SK-N-SH (cell line): ENCODE measurements at regions not wholly inside any gene's neighbourhood (a gene's known extent, or its start where the extent isn't known, plus 50 kb on each side); places are given as distances from the start of the nearest gene placed in this dataset.

ENCODE experiments used
- CTCF ChIA-PET: fragments of 300-600, 350-600 bp; formaldehyde crosslinking; extraction: SDS; loops from one replicate; lab custom pipeline; 2021; lab: Yijun Ruan, JAX
- POLR2A ChIA-PET: fragments of 350-600 bp; sonication (Branson Sonifier 250); formaldehyde crosslinking; extraction: SDS; loops from one replicate; lab custom pipeline; 2020; ENCODE audit warnings: antibody characterized with exemption, inconsistent platforms; lab: Yijun Ruan, JAX
- DNase-seq: peaks from one replicate; pipeline ENCODE4 v3.0.0; 2012
- H2AFZ ChIP-seq: fragments of 200-600 bp; sonication (generic); 2 replicates; pipeline ENCODE4 v1.8.1; 2016; ENCODE audit warnings: antibody characterized with exemption, mild to moderate bottlenecking, low read depth
- H3F3A ChIP-seq: fragments of 200-600 bp; sonication (generic); replicated peaks from 2 replicates; pipeline ENCODE3; 2016; ENCODE audit warnings: antibody characterized with exemption, mild to moderate bottlenecking; ENCODE audit not compliant: insufficient read depth
- H3K27ac ChIP-seq, 2 experiments: fragments of 200-500 bp in 1 of 2; fragments of 200-600 bp in 1 of 2; sonication (Bioruptor generic) in 1 of 2; sonication (generic), shearing (Covaris generic) in 1 of 2; 2 replicates each; pipeline versions ENCODE4 v1.5.1 to v1.6.1; 2014 to 2016; ENCODE audit warnings: low read depth in 2 of 2, inconsistent platforms in 1 of 2, low read length in 1 of 2, mild to moderate bottlenecking in 1 of 2, mixed read lengths in 1 of 2
- H3K27me3 ChIP-seq: fragments of 200-600 bp; sonication (generic), shearing (Covaris generic); 2 replicates; pipeline ENCODE4 v1.6.1; 2016; ENCODE audit warnings: mixed run types; ENCODE audit not compliant: insufficient read depth
- H3K36me3 ChIP-seq, 2 experiments: fragments of 200-500 bp in 1 of 2; fragments of 200-600 bp in 1 of 2; sonication (Bioruptor generic) in 1 of 2; sonication (generic) in 1 of 2; replicated peaks in 1 of 2; 2 replicates each; pipeline versions ENCODE3 to v1.5.1; 2014 to 2016; ENCODE audit warnings: low read length in 1 of 2, mild to moderate bottlenecking in 1 of 2; ENCODE audit not compliant: insufficient read depth in 2 of 2, control insufficient read depth in 1 of 2
- H3K4me1 ChIP-seq, 2 experiments: fragments of 200-500 bp in 1 of 2; fragments of 200-600 bp in 1 of 2; sonication (Bioruptor generic) in 1 of 2; sonication (generic), shearing (Covaris generic) in 1 of 2; 2 replicates each; pipeline versions ENCODE4 v1.5.1 to v1.6.1; 2014 to 2016; ENCODE audit warnings: low read depth in 1 of 2, low read length in 1 of 2, mixed run types in 1 of 2; ENCODE audit not compliant: insufficient read depth in 2 of 2, control insufficient read depth in 1 of 2
- H3K4me2 ChIP-seq: fragments of 200-600 bp; sonication (generic), shearing (Covaris generic); 2 replicates; pipeline ENCODE4 v1.6.1; 2017; ENCODE audit warnings: mixed run types
- H3K4me3 ChIP-seq, 2 experiments: fragments of 200-500 bp in 1 of 2; fragments of 200-600 bp in 1 of 2; sonication (Bioruptor generic) in 1 of 2; sonication (generic), shearing (Covaris generic) in 1 of 2; 2 replicates each; pipeline versions ENCODE4 v1.5.1 to v1.8.1; 2014 to 2016; ENCODE audit warnings: low read depth in 2 of 2, inconsistent platforms in 1 of 2, low read length in 1 of 2, mild to moderate bottlenecking in 1 of 2, mixed read lengths in 1 of 2, moderate library complexity in 1 of 2
- H3K79me2 ChIP-seq: fragments of 200-600 bp; sonication (generic); 2 replicates; pipeline ENCODE4 v1.8.1; 2017; ENCODE audit warnings: mild to moderate bottlenecking; ENCODE audit not compliant: insufficient read depth
- H3K9ac ChIP-seq: fragments of 200-600 bp; sonication (generic); 2 replicates; pipeline ENCODE4 v1.6.1; 2017; ENCODE audit warnings: mixed run types
- H3K9me2 ChIP-seq: fragments of 200-600 bp; sonication (generic); 2 replicates; pipeline ENCODE4 v1.6.1; 2017; ENCODE audit warnings: mixed run types
- H3K9me3 ChIP-seq: fragments of 200-600 bp; sonication (generic); 2 replicates; pipeline ENCODE4 v1.6.1; 2017; ENCODE audit warnings: mixed run types, mild to moderate bottlenecking, moderate library complexity
- H4K20me1 ChIP-seq: fragments of 200-600 bp; sonication (generic); 2 replicates; pipeline ENCODE4 v1.6.1; 2017; ENCODE audit warnings: mild to moderate bottlenecking, mixed run types; ENCODE audit not compliant: insufficient read depth
- CHD2 ChIP-seq: fragments of 150-350 bp; IDR thresholded peaks from 2 replicates; pipeline ENCODE4 v1.6.1; 2018; ENCODE audit warnings: low read length; ENCODE audit not compliant: partially characterized antibody
- ELF1 ChIP-seq: IDR thresholded peaks from 2 replicates; pipeline ENCODE4 v1.4.0; 2012
- EP300 ChIP-seq, 2 experiments: IDR thresholded peaks; 2 replicates each; pipeline versions ENCODE4 v1.4.0 to v1.6.1; 2012; ENCODE audit warnings: borderline replicate concordance in 1 of 2, low read depth in 1 of 2, low read length in 1 of 2
- GABPA ChIP-seq: IDR thresholded peaks from 2 replicates; pipeline ENCODE4 v1.4.0; 2012; ENCODE audit warnings: low read depth, mild to moderate bottlenecking
- MEF2A ChIP-seq: IDR thresholded peaks from 2 replicates; pipeline ENCODE4 v1.4.0; 2012; ENCODE audit warnings: low read depth, borderline replicate concordance
- MXI1 ChIP-seq: IDR thresholded peaks from 2 replicates; pipeline ENCODE4 v1.6.1; 2012; ENCODE audit warnings: mild to moderate bottlenecking, low read depth, low read length, improper control_type of control experiment
- NFIC ChIP-seq: IDR thresholded peaks from 2 replicates; pipeline ENCODE4 v1.4.0; 2012; ENCODE audit warnings: borderline replicate concordance
- NRF1 ChIP-seq: IDR thresholded peaks from 2 replicates; pipeline ENCODE4 v1.6.1; 2012; ENCODE audit warnings: low read depth, mild to moderate bottlenecking, low read length
- POLR2AphosphoS5 ChIP-seq: IDR thresholded peaks from 2 replicates; pipeline ENCODE4 v1.6.1; 2012; ENCODE audit warnings: low read depth, low read length
- SIN3A ChIP-seq: IDR thresholded peaks from 2 replicates; pipeline ENCODE4 v1.6.1; 2012; ENCODE audit warnings: low read depth, mild to moderate bottlenecking, low read length, moderate library complexity, borderline replicate concordance
- SMC3 ChIP-seq: IDR thresholded peaks from 2 replicates; pipeline ENCODE4 v1.6.1; 2012; ENCODE audit warnings: low read depth, low read length, improper control_type of control experiment
- TCF12 ChIP-seq: IDR thresholded peaks from 2 replicates; pipeline ENCODE4 v1.4.0; 2012
- YY1 ChIP-seq: IDR thresholded peaks from 2 replicates; pipeline ENCODE4 v1.4.0; 2012; ENCODE audit warnings: low read depth, mild to moderate bottlenecking
- WGBS: methylation state at CpG from one replicate; pipeline ENCODE4 v1.1.6; 2017; ENCODE audit warnings: low lambda C conversion rate; 5-methylcytosine and 5-hydroxymethylcytosine counted together
- TF ChIP-seq, protein P1 (sequence below): IDR thresholded peaks from 2 replicates; pipeline ENCODE4 v1.4.0; 2012; ENCODE audit warnings: low read depth, borderline replicate concordance
- TF ChIP-seq, protein P2 (sequence below): IDR thresholded peaks from 2 replicates; pipeline ENCODE4 v1.6.1; 2012; ENCODE audit warnings: mild to moderate bottlenecking, low read depth, low read length, moderate library complexity

DNA sequence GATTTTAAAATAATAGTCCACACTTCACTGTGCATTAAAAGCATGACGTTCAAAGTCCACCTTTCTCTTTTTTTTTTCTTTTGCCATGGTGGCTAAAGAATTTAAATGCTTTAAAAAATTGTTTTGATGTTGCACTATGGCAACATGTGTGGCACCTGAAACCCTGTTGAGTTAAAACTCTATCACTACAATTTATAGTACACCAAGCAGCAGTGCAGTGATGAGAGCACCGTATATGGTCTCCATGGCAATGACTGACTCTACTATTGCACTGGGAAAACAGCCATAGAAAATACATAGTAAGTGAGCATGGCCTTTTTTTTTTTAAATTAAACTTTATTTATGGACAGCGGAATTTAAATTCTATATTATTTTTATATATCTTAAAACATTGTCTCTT lies 298.8 kb downstream of the FIGN start (continued):
- TF ChIP-seq, protein P1, sequence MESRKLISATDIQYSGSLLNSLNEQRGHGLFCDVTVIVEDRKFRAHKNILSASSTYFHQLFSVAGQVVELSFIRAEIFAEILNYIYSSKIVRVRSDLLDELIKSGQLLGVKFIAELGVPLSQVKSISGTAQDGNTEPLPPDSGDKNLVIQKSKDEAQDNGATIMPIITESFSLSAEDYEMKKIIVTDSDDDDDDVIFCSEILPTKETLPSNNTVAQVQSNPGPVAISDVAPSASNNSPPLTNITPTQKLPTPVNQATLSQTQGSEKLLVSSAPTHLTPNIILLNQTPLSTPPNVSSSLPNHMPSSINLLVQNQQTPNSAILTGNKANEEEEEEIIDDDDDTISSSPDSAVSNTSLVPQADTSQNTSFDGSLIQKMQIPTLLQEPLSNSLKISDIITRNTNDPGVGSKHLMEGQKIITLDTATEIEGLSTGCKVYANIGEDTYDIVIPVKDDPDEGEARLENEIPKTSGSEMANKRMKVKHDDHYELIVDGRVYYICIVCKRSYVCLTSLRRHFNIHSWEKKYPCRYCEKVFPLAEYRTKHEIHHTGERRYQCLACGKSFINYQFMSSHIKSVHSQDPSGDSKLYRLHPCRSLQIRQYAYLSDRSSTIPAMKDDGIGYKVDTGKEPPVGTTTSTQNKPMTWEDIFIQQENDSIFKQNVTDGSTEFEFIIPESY, result no peak
- TF ChIP-seq SMC3, result no peak

DNA sequence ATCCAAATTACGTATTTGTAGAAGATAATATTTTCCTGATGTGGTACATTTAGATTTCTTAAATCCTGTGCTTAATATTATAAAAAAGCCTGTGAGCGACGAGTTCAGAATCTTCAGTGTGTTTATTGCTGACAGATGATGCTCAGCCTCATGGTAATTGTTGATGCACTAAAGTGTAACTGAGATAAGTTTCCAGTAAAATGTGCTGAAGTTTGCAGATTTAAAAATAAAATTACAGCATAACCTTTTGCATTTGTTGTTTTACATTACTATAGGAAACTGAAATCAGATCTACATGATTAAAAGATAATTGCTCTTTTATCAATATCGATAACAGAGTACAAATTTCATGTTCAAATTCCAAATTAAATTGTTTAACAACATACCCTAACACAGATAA lies 307.6 kb downstream of the FIGN start:
- H3K9me3 ChIP-seq, result no peaks in the 10 kb centered on the region
- no peak for DNase-seq
- H3K9me2 ChIP-seq, result no peaks in the 10 kb centered on the region
- H3K4me3 ChIP-seq, result no peak overlapping the region
- no peak overlapping the region for H2AFZ ChIP-seq
- no peaks in the 10 kb centered on the region for H3K4me1 ChIP-seq
- H3F3A ChIP-seq, result no peaks in the 10 kb centered on the region
- TF ChIP-seq MXI1 (no peak), YY1 (no peak), POLR2AphosphoS5 (no peak), NRF1 (no peak), CHD2 (no peak), ELF1 (no peak), MEF2A (no peak), EP300 (IDR thresholded peaks at IDR 0.05; ENCODE audit: borderline replicate concordance in 1 of 2, low read depth in 1 of 2, low read length in 1 of 2) (no peak), GABPA (no peak), TCF12 (no peak), SIN3A (no peak), NFIC (no peak), SMC3 (no peak)
- TF ChIP-seq, protein P1, result no peak
- TF ChIP-seq, protein P2, sequence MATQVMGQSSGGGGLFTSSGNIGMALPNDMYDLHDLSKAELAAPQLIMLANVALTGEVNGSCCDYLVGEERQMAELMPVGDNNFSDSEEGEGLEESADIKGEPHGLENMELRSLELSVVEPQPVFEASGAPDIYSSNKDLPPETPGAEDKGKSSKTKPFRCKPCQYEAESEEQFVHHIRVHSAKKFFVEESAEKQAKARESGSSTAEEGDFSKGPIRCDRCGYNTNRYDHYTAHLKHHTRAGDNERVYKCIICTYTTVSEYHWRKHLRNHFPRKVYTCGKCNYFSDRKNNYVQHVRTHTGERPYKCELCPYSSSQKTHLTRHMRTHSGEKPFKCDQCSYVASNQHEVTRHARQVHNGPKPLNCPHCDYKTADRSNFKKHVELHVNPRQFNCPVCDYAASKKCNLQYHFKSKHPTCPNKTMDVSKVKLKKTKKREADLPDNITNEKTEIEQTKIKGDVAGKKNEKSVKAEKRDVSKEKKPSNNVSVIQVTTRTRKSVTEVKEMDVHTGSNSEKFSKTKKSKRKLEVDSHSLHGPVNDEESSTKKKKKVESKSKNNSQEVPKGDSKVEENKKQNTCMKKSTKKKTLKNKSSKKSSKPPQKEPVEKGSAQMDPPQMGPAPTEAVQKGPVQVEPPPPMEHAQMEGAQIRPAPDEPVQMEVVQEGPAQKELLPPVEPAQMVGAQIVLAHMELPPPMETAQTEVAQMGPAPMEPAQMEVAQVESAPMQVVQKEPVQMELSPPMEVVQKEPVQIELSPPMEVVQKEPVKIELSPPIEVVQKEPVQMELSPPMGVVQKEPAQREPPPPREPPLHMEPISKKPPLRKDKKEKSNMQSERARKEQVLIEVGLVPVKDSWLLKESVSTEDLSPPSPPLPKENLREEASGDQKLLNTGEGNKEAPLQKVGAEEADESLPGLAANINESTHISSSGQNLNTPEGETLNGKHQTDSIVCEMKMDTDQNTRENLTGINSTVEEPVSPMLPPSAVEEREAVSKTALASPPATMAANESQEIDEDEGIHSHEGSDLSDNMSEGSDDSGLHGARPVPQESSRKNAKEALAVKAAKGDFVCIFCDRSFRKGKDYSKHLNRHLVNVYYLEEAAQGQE, result no peak
- H3K4me2 ChIP-seq, result no peak overlapping the region
- no peak overlapping the region for H3K9ac ChIP-seq
- WGBS, result 60% methylated on average over 4 of the region's 4 CpGs
- CTCF ChIA-PET, result no interaction called here
- no peaks in the 10 kb centered on the region for H3K79me2 ChIP-seq
- no peaks in the 10 kb centered on the region for H3K27me3 ChIP-seq
- no peaks in the 10 kb centered on the region for H4K20me1 ChIP-seq
- H3K36me3 ChIP-seq, result no peaks in the 10 kb centered on the region
- POLR2A ChIA-PET, result no interaction called here
- H3K27ac ChIP-seq, result no peak overlapping the region
